ENCODE measurements at regions not wholly inside any gene's neighbourhood (a gene's known extent, or its start where the extent isn't known, plus 50 kb on each side); places are given as distances from the start of the nearest gene placed in this dataset.

DNA sequence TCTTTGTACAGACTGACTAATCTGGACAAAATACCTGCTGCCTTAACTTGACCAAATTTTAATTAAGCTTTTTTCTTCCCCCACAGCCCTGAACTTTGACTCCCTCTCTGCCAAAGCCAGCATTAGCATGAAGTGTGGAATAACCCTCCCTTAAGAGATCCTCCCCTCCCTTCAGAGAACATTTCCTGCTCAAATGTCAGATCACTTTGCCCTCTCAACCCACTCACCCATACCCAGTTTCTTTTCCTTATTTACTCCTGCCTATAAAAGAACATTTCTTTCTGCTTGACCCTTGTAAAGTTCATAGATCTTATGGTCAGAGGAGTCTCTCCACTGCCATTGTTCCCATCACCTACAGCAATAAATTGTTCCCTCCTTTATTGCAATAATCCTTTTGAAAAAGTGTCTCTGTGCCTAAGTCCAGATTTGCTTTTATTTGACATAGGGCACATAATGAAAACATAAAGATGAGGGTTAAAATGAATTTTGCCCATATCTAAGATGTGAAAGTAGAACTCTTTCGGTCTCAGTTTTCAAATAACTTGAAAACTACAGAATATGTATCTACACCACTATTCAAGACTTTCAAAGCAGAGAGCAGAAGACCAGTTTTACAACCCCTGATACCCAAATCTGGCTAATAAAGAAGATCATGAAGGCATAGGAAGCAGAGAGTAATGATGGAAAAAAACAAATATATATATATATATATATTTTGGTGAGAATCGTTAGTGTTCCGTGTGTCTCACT lies 289.7 kb upstream of the ANXA10 start:
- no peak overlapping the region for H2BK20ac ChIP-seq (ENCODE audit: low read length)
- no peaks in the 10 kb centered on the region for H3K79me1 ChIP-seq (ENCODE audit: low read depth, low read length)
- no peak overlapping the region for H3K18ac ChIP-seq (ENCODE audit: extremely low read depth, low read length)
- no peak overlapping the region for H4K8ac ChIP-seq (ENCODE audit: extremely low read depth, insufficient read depth, low read length)
- no peak overlapping the region for H3K4me3 ChIP-seq (ENCODE audit: extremely low read depth in 1 of 4, insufficient read depth in 2 of 4, low read depth in 3 of 4, low read length in 4 of 4)
- no peak overlapping the region for H3K27ac ChIP-seq (ENCODE audit: low read depth, low read length)
- DNase-seq (ENCODE audit: low read depth in 1 of 2, low spot score in 2 of 2) (no peak), FAIRE-seq (no peak)
- H3K56ac ChIP-seq (replicated peaks; ENCODE audit: insufficient read length, low read depth, low read length): no peak overlapping the region
- no peaks in the 10 kb centered on the region for H4K20me1 ChIP-seq (replicated peaks in 1 of 2; ENCODE audit: control insufficient read depth in 1 of 2, insufficient read depth in 2 of 2, low read length in 2 of 2)
- H3K23ac ChIP-seq (ENCODE audit: insufficient read length): no peak overlapping the region
- no peaks in the 10 kb centered on the region for H3K36me3 ChIP-seq (ENCODE audit: control insufficient read depth in 2 of 4, insufficient read depth in 4 of 4, low read length in 3 of 4)
- H2BK120ac ChIP-seq (replicated peaks; ENCODE audit: low read depth, low read length): no peak overlapping the region
- WGBS, 2 experiments (ENCODE audit: extremely low coverage in 1 of 2, insufficient coverage in 1 of 2, insufficient read length in 1 of 2, insufficient replicate concordance in 2 of 2, low coverage in 1 of 2, low lambda C conversion rate in 2 of 2, missing lambda C conversion rate in 1 of 2): 84% methylated on average over 3 of the region's 3 CpGs; no CpG with 5 or more reads in 1 of the 2 experiments
- ChIA-PET CTCF (ENCODE audit: partially characterized antibody) (interaction anchor here (0.6 to 1.6 kb wide), 2 partner anchors 151 to 274 kb away, joined by 3 read pairs; no protein-coding TSS in a partner anchor), POLR2A (ENCODE audit: partially characterized antibody) (no interaction called here)
- no peaks in the 10 kb centered on the region for H3K23me2 ChIP-seq (ENCODE audit: low read depth, low read length)
- H4K5ac ChIP-seq (ENCODE audit: insufficient read length, low read depth, low read length): no peak overlapping the region
- no peak overlapping the region for H3K14ac ChIP-seq (ENCODE audit: insufficient read length)
- no peak overlapping the region for H2BK12ac ChIP-seq (ENCODE audit: low read depth, low read length)
- no peak overlapping the region for H3K4ac ChIP-seq (replicated peaks; ENCODE audit: insufficient read length, low read depth, low read length)
- H4K91ac ChIP-seq (replicated peaks; ENCODE audit: insufficient read length, low read length): no peak overlapping the region
- no peaks in the 10 kb centered on the region for H3K79me2 ChIP-seq (ENCODE audit: control insufficient read depth in 1 of 2, insufficient read depth in 2 of 2, low read length in 2 of 2)
- H2AFZ ChIP-seq (ENCODE audit: low read length): no peak overlapping the region
- no peak overlapping the region for H3K4me2 ChIP-seq (ENCODE audit: insufficient read depth in 1 of 2, low read depth in 2 of 2, low read length in 2 of 2)
- no peaks in the 10 kb centered on the region; a peak in 1 of 7 replicates for H3K4me1 ChIP-seq (replicated peaks in 1 of 4; ENCODE audit: control insufficient read depth in 3 of 4, insufficient read depth in 4 of 4, low read length in 3 of 4)
- H3K9me3 ChIP-seq (ENCODE audit: insufficient read depth in 2 of 2, low read depth in 1 of 2, low read length in 1 of 2): no peaks in the 10 kb centered on the region
- H3K9ac ChIP-seq (replicated peaks in 1 of 4; ENCODE audit: extremely low read depth in 1 of 4, low read depth in 3 of 4, low read length in 3 of 4): no peak overlapping the region
- no peak overlapping the region for H2AK5ac ChIP-seq (ENCODE audit: low read depth, low read length)
- no peaks in the 10 kb centered on the region for H3K27me3 ChIP-seq (replicated peaks in 1 of 4; ENCODE audit: control insufficient read depth in 3 of 4, extremely low read depth in 1 of 4, insufficient read depth in 3 of 4, low read length in 3 of 4)
- H2BK5ac ChIP-seq (ENCODE audit: low read depth, low read length): no peak overlapping the region
- no peak overlapping the region for H2BK15ac ChIP-seq (ENCODE audit: low read length)
- no peak for TF ChIP-seq SUZ12 (IDR thresholded peaks at IDR 0.05; ENCODE audit: low read length)
